Trophoblast cell (in vitro differentiated cells and primary cell): ENCODE measurements at regions not wholly inside any gene's neighbourhood (a gene's known extent, or its start where the extent isn't known, plus 50 kb on each side); places are given as distances from the start of the nearest gene placed in this dataset.

Source experiments
- DNase-seq, 2 donors: peaks; one replicate each; pipeline ENCODE4 v3.0.0-alpha.2; 2016
- H2AFZ ChIP-seq: 2 replicates; pipeline ENCODE4 v1.6.1; 2013; ENCODE audit warnings: low read length, moderate library complexity, mild to moderate bottlenecking; ENCODE audit not compliant: insufficient read depth, poor library complexity
- H2AK5ac ChIP-seq: 2 replicates; pipeline ENCODE4 v1.6.1; 2013; ENCODE audit warnings: mild to moderate bottlenecking, low read length
- H2BK120ac ChIP-seq: 2 replicates; pipeline ENCODE4 v1.6.1; 2013; ENCODE audit warnings: low read length, mild to moderate bottlenecking, moderate library complexity; ENCODE audit not compliant: insufficient read depth, poor library complexity
- H2BK12ac ChIP-seq: 2 replicates; pipeline ENCODE4 v1.6.1; 2013; ENCODE audit warnings: mild to moderate bottlenecking, low read length, moderate library complexity
- H2BK5ac ChIP-seq: 2 replicates; pipeline ENCODE4 v1.6.1; 2013; ENCODE audit warnings: low read length, low read depth, moderate library complexity, mild to moderate bottlenecking; ENCODE audit not compliant: poor library complexity
- H3K14ac ChIP-seq: 2 replicates; pipeline ENCODE4 v1.6.1; 2013; ENCODE audit warnings: mild to moderate bottlenecking, low read length
- H3K18ac ChIP-seq: 2 replicates; pipeline ENCODE4 v1.6.1; 2013; ENCODE audit warnings: mild to moderate bottlenecking, low read length
- H3K23ac ChIP-seq: 2 replicates; pipeline ENCODE4 v1.6.1; 2013; ENCODE audit warnings: low read length
- H3K27ac ChIP-seq: 2 replicates; pipeline ENCODE4 v1.5.1; 2013; ENCODE audit warnings: low read depth, mild to moderate bottlenecking, inconsistent platforms, low read length, moderate library complexity
- H3K27me3 ChIP-seq: 2 replicates; pipeline ENCODE4 v1.6.1; 2013; ENCODE audit warnings: inconsistent platforms, mild to moderate bottlenecking, low read length, moderate library complexity; ENCODE audit not compliant: insufficient read depth
- H3K36me3 ChIP-seq, 2 experiments: 1 replicate in 1 of 2; 2 replicates in 1 of 2; pipeline ENCODE4 v1.6.1; 2013; ENCODE audit warnings: low read length in 2 of 2, mild to moderate bottlenecking in 2 of 2, moderate library complexity in 1 of 2; ENCODE audit not compliant: insufficient read depth in 2 of 2, control insufficient read depth in 1 of 2
- H3K4ac ChIP-seq: 2 replicates; pipeline ENCODE4 v1.6.1; 2013; ENCODE audit warnings: low read depth, mild to moderate bottlenecking, low read length, moderate library complexity
- H3K4me1 ChIP-seq, 2 experiments: 1 replicate in 1 of 2; 2 replicates in 1 of 2; pipeline ENCODE4 v1.6.1; 2013; ENCODE audit warnings: low read length in 2 of 2, mild to moderate bottlenecking in 2 of 2, moderate library complexity in 1 of 2; ENCODE audit not compliant: insufficient read depth in 2 of 2, control insufficient read depth in 1 of 2
- H3K4me2 ChIP-seq: 2 replicates; pipeline ENCODE4 v1.6.1; 2013; ENCODE audit warnings: inconsistent platforms, mild to moderate bottlenecking, low read length, moderate library complexity
- H3K4me3 ChIP-seq: 2 replicates; pipeline ENCODE4 v1.5.1; 2013; ENCODE audit warnings: mild to moderate bottlenecking, low read depth, low read length, inconsistent platforms
- H3K79me1 ChIP-seq: one replicate; pipeline ENCODE4 v1.6.1; 2013; ENCODE audit warnings: low read length
- H3K79me2 ChIP-seq: 2 replicates; pipeline ENCODE4 v1.6.1; 2013; ENCODE audit warnings: low read length, mild to moderate bottlenecking; ENCODE audit not compliant: control insufficient read depth, insufficient read depth, poor library complexity
- H3K9ac ChIP-seq: 2 replicates; pipeline ENCODE4 v1.6.1; 2013; ENCODE audit warnings: mild to moderate bottlenecking, low read length
- H3K9me3 ChIP-seq: 2 replicates; pipeline ENCODE4 v1.6.1; 2013; ENCODE audit warnings: low read depth, mild to moderate bottlenecking, control low read depth, inconsistent platforms, low read length; ENCODE audit not compliant: insufficient read depth
- H4K12ac ChIP-seq: 2 replicates; pipeline ENCODE4 v1.6.1; 2013; ENCODE audit warnings: low read depth, mild to moderate bottlenecking, low read length, moderate library complexity
- H4K8ac ChIP-seq: 2 replicates; pipeline ENCODE4 v1.6.1; 2013; ENCODE audit warnings: low read depth, mild to moderate bottlenecking, low read length, moderate library complexity
- H4K91ac ChIP-seq: one replicate; pipeline ENCODE4 v1.6.1; 2013; ENCODE audit warnings: low read depth, mild to moderate bottlenecking, low read length, moderate library complexity
- WGBS: extraction: QIAGEN DNeasy Blood & Tissue Kit; methylation state at CpG from one replicate; pipeline ENCODE4 v1.1.7; 2013; ENCODE audit warnings: missing lambda C conversion rate; ENCODE audit not compliant: insufficient read length, insufficient coverage; ENCODE audit errors: extremely low coverage; 5-methylcytosine and 5-hydroxymethylcytosine counted together

- peaks cover 0 to 2% of the 10 kb centered on the region in 2 experiments for H3K4me1 ChIP-seq
- H3K4me3 ChIP-seq: no peak overlapping the region
- no peak overlapping the region for H4K91ac ChIP-seq
- H3K9ac ChIP-seq: peak overlapping the region; percentile 9
- DNase-seq: no peak
- no CpG with 5 or more reads among the region's 6 CpGs for WGBS
- no peak overlapping the region for H4K8ac ChIP-seq
- no peak overlapping the region for H2AK5ac ChIP-seq
- H3K27me3 ChIP-seq: no peaks in the 10 kb centered on the region
- no peak overlapping the region for H3K4me2 ChIP-seq
- H3K36me3 ChIP-seq: no peaks in the 10 kb centered on the region
- H2AFZ ChIP-seq: no peak overlapping the region
- H2BK12ac ChIP-seq: no peak overlapping the region
- H4K12ac ChIP-seq: no peak overlapping the region
- no peak overlapping the region for H2BK5ac ChIP-seq
- no peak overlapping the region for H3K27ac ChIP-seq
- H3K18ac ChIP-seq: no peak overlapping the region
- no peak overlapping the region for H3K4ac ChIP-seq
- no peaks in the 10 kb centered on the region for H3K79me2 ChIP-seq
- no peak overlapping the region for H3K14ac ChIP-seq
- H2BK120ac ChIP-seq: peak overlapping the region; percentile 20
- no peaks in the 10 kb centered on the region for H3K79me1 ChIP-seq
- no peak overlapping the region for H3K23ac ChIP-seq
- no peaks in the 10 kb centered on the region for H3K9me3 ChIP-seq
Measured at GRCh38 chr9:21685502-21685901, 116.9 kb upstream of the MTAP start.

- H3K4me3 ChIP-seq: no peak overlapping the region
- H3K9me3 ChIP-seq: no peaks in the 10 kb centered on the region
- no peak overlapping the region for H2AK5ac ChIP-seq
- no peak overlapping the region for H3K4me2 ChIP-seq
- no peak overlapping the region for H3K9ac ChIP-seq
- H3K4me1 ChIP-seq: peaks cover 0 to 2% of the 10 kb centered on the region in 2 experiments
- no peak overlapping the region for H3K23ac ChIP-seq
- H4K8ac ChIP-seq: no peak overlapping the region
- no peak overlapping the region for H2BK12ac ChIP-seq
- no peaks in the 10 kb centered on the region for H3K79me1 ChIP-seq
- no peak overlapping the region for H3K4ac ChIP-seq
- no peak overlapping the region for H4K91ac ChIP-seq
- H4K12ac ChIP-seq: no peak overlapping the region
- H2BK5ac ChIP-seq: no peak overlapping the region
- DNase-seq: no peak
- H3K27me3 ChIP-seq: no peaks in the 10 kb centered on the region
- H3K27ac ChIP-seq: no peak overlapping the region
- no peak overlapping the region for H2BK120ac ChIP-seq
- H3K14ac ChIP-seq: no peak overlapping the region
- H3K79me2 ChIP-seq: no peaks in the 10 kb centered on the region
- H2AFZ ChIP-seq: no peak overlapping the region
- no CpG with 5 or more reads among the region's 2 CpGs for WGBS
- H3K36me3 ChIP-seq: no peaks in the 10 kb centered on the region
- no peak overlapping the region for H3K18ac ChIP-seq
Measured at GRCh38 chr9:21686738-21687137, 115.7 kb upstream of the MTAP start.

GRCh38 chr9:21687351-21687750 lies 115.1 kb upstream of the MTAP start:
- Histone ChIP-seq H3K4me2 (no peak overlapping the region), H3K4me1 (peaks cover 0 to 2% of the 10 kb centered on the region in 2 experiments), H3K14ac (no peak overlapping the region), H2BK120ac (no peak overlapping the region), H3K9ac (no peak overlapping the region), H3K23ac (peak overlapping the region; percentile 14), H3K27ac (no peak overlapping the region), H3K79me1 (no peaks in the 10 kb centered on the region), H3K27me3 (no peaks in the 10 kb centered on the region), H2AK5ac (no peak overlapping the region), H3K9me3 (no peaks in the 10 kb centered on the region), H3K79me2 (no peaks in the 10 kb centered on the region), H3K4ac (no peak overlapping the region), H2BK12ac (no peak overlapping the region), H4K12ac (no peak overlapping the region), H4K91ac (no peak overlapping the region), H4K8ac (no peak overlapping the region), H2BK5ac (no peak overlapping the region), H3K36me3 (no peaks in the 10 kb centered on the region), H3K4me3 (no peak overlapping the region), H3K18ac (no peak overlapping the region), H2AFZ (no peak overlapping the region)
- DNase-seq: no peak

- Histone ChIP-seq H3K9me3 (no peaks in the 10 kb centered on the region), H4K12ac (no peak overlapping the region), H2BK5ac (no peak overlapping the region), H3K4me2 (no peak overlapping the region), H3K9ac (no peak overlapping the region), H2AK5ac (no peak overlapping the region), H3K27me3 (no peaks in the 10 kb centered on the region), H2BK120ac (no peak overlapping the region), H4K91ac (no peak overlapping the region), H3K18ac (no peak overlapping the region), H3K4me3 (no peak overlapping the region), H3K27ac (no peak overlapping the region), H2AFZ (no peak overlapping the region), H2BK12ac (no peak overlapping the region), H3K4ac (no peak overlapping the region), H3K79me2 (no peaks in the 10 kb centered on the region), H3K36me3 (no peaks in the 10 kb centered on the region), H3K14ac (no peak overlapping the region), H4K8ac (no peak overlapping the region), H3K79me1 (no peaks in the 10 kb centered on the region), H3K4me1 (peaks cover 0 to 2% of the 10 kb centered on the region in 2 experiments), H3K23ac (no peak overlapping the region)
- no CpG with 5 or more reads among the region's 8 CpGs for WGBS
- no peak for DNase-seq
Measured at GRCh38 chr9:21688108-21689102, 114.0 kb upstream of the MTAP start.
